ENCODE measurements at regions not wholly inside any gene's neighbourhood (a gene's known extent, or its start where the extent isn't known, plus 50 kb on each side); places are given as distances from the start of the nearest gene placed in this dataset.
"Not testable (repeated sequence)": the region's sequence is repeated elsewhere in the genome, so short reads cannot be mapped to it uniquely, and the experiment has no call there.

DNA sequence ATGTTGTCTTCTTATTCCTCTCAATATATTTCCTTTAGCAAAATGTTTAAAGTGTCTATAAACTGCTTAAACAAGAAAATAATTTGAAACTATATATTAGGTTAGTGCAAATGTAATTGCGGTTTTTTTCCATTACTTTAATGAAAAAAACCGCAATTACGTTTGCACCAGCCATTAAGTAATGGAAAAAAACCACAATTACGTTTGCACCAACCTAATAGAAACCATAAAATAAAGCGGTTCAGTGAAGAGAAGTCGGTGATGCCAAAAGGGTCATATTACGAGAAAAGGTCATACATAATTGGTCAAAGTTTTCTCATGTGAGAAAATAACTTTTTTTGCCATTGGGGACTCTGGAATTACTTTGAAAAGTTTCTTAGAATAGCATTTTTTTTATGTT is 385.6 kb upstream of the ST8SIA4 start:
- no peaks in the 10 kb centered on the region for H3K27me3 ChIP-seq (replicated peaks; ENCODE audit: insufficient read depth, low read depth, low read length, poor library complexity)
- H3K27ac ChIP-seq (ENCODE audit: low read depth, low read length, poor library complexity, severe bottlenecking): no peak overlapping the region
- H3K36me3 ChIP-seq (ENCODE audit: insufficient read depth, low read length, poor library complexity, severe bottlenecking): no peaks in the 10 kb centered on the region
- H3K9me3 ChIP-seq (ENCODE audit: low read depth, low read length, poor library complexity, severe bottlenecking): no peaks in the 10 kb centered on the region
- H3K4me1 ChIP-seq (ENCODE audit: insufficient read depth, low read length, poor library complexity, severe bottlenecking): no peaks in the 10 kb centered on the region
- H3K4me3 ChIP-seq (ENCODE audit: low read depth, low read length, poor library complexity, severe bottlenecking): no peak overlapping the region
- CTCF ChIA-PET: no interaction called here
- POLR2A ChIA-PET (ENCODE audit: low non-redundant PET): no interaction called here
- no TSS peak for BruUV-seq (replicated peaks)
- intact Hi-C loops (cut with micrococcal nuclease; ENCODE audit: unreplicated experiment): no loop called here
- TF ChIP-seq, protein P1, sequence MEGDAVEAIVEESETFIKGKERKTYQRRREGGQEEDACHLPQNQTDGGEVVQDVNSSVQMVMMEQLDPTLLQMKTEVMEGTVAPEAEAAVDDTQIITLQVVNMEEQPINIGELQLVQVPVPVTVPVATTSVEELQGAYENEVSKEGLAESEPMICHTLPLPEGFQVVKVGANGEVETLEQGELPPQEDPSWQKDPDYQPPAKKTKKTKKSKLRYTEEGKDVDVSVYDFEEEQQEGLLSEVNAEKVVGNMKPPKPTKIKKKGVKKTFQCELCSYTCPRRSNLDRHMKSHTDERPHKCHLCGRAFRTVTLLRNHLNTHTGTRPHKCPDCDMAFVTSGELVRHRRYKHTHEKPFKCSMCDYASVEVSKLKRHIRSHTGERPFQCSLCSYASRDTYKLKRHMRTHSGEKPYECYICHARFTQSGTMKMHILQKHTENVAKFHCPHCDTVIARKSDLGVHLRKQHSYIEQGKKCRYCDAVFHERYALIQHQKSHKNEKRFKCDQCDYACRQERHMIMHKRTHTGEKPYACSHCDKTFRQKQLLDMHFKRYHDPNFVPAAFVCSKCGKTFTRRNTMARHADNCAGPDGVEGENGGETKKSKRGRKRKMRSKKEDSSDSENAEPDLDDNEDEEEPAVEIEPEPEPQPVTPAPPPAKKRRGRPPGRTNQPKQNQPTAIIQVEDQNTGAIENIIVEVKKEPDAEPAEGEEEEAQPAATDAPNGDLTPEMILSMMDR (conservative IDR thresholded peaks at IDR 0.05; ENCODE audit: low read depth, low read length): no peak
- no peak for TF ChIP-seq EZH2 (IDR thresholded peaks at IDR 0.05; ENCODE audit: borderline replicate concordance, low read depth, low read length, poor library complexity, severe bottlenecking)
- no peak for DNase-seq (ENCODE audit: low spot score)

DNA sequence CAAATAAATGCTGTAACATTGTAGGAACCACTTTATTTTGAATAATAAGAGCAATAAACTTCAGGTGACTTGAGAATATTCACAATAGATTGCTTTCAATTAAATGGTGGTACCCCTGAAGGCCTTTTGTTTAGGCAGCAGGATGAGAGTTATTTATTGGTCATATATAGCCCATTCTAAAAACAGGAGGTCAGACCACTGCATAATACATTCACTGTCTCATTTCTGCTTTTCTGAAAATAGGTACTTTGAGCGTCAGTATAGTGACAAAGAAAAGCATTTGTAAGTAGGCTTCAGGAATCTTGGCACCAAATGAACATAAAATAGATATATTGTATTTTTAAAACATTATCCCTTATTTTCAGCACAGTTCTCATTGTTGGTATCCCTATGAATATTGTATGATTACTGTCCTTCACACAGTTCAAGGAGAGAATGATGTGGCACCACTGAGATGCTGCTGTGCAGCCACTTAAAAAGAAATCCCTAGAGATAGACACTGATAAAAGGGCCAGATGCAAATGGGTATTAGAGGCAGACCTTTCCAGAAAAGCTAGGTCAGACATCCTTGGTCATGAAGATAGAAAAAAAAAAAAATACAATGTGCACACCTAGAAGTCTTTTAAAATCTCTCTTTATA is 381.8 kb upstream of the ST8SIA4 start:
- no peak overlapping the region for H3K4me3 ChIP-seq (ENCODE audit: low read depth, low read length, poor library complexity, severe bottlenecking)
- TF ChIP-seq EZH2 (IDR thresholded peaks at IDR 0.05; ENCODE audit: borderline replicate concordance, low read depth, low read length, poor library complexity, severe bottlenecking): no peak
- TF ChIP-seq, protein P1 (conservative IDR thresholded peaks at IDR 0.05; ENCODE audit: low read depth, low read length): no peak
- no peaks in the 10 kb centered on the region for H3K9me3 ChIP-seq (ENCODE audit: low read depth, low read length, poor library complexity, severe bottlenecking)
- BruUV-seq (replicated peaks): no TSS peak
- no peaks in the 10 kb centered on the region for H3K36me3 ChIP-seq (ENCODE audit: insufficient read depth, low read length, poor library complexity, severe bottlenecking)
- no peak for DNase-seq (ENCODE audit: low spot score)
- intact Hi-C loops (cut with micrococcal nuclease; ENCODE audit: unreplicated experiment): no loop called here
- no peak overlapping the region for H3K27ac ChIP-seq (ENCODE audit: low read depth, low read length, poor library complexity, severe bottlenecking)
- ChIA-PET POLR2A (ENCODE audit: low non-redundant PET) (no interaction called here), CTCF (no interaction called here)
- no peaks in the 10 kb centered on the region for H3K27me3 ChIP-seq (replicated peaks; ENCODE audit: insufficient read depth, low read depth, low read length, poor library complexity)
- no peaks in the 10 kb centered on the region for H3K4me1 ChIP-seq (ENCODE audit: insufficient read depth, low read length, poor library complexity, severe bottlenecking)

DNA sequence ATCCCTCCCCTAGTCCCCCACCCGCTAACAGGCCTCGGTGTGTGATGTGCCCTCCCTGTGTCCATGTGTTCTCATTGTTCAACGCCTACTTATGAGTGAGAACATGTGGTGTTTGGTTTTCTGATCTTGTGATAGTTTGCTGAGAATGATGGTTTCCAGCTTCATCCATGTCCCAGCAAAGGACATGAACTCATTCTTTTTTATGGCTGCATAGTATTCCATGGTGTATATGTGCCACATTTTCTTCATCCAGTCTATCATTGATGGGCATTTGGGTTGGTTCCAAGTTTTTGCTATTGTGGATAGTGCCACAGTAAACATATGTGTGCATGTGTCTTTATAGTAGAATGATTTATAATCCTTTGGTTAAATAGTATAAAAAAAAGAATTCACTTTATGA is 380.9 kb upstream of the ST8SIA4 start:
- H3K9me3 ChIP-seq (ENCODE audit: low read depth, low read length, poor library complexity, severe bottlenecking); POLR2A ChIA-PET (ENCODE audit: low non-redundant PET); CTCF ChIA-PET: not testable (repeated sequence)

DNA sequence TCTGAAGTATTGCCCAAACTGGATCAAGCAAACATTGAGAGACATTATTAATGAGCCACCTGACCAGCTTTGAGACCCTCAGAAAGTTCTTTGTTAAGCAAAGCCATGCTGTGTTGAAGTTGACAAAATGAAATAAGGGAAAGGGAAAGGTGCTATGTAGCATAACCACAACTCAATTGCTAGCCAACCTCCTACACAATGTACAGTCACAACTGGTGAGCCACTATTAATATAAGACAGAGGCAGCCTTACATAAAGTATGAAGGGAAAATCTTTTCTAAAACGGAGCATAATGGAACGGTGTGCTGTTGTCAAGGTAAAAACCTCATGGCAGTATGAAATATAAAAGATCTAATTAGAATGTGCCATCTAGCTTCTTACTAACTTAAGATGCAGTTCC is 375.8 kb upstream of the ST8SIA4 start:
- H3K27ac ChIP-seq (ENCODE audit: low read depth, low read length, poor library complexity, severe bottlenecking): no peak overlapping the region
- H3K36me3 ChIP-seq (ENCODE audit: insufficient read depth, low read length, poor library complexity, severe bottlenecking): no peaks in the 10 kb centered on the region
- no TSS peak for BruUV-seq (replicated peaks)
- ChIA-PET CTCF (no interaction called here), POLR2A (ENCODE audit: low non-redundant PET) (no interaction called here)
- no peak for TF ChIP-seq EZH2 (IDR thresholded peaks at IDR 0.05; ENCODE audit: borderline replicate concordance, low read depth, low read length, poor library complexity, severe bottlenecking)
- TF ChIP-seq, protein P1 (conservative IDR thresholded peaks at IDR 0.05; ENCODE audit: low read depth, low read length): no peak
- H3K9me3 ChIP-seq (ENCODE audit: low read depth, low read length, poor library complexity, severe bottlenecking): no peaks in the 10 kb centered on the region
- intact Hi-C loops (cut with micrococcal nuclease; ENCODE audit: unreplicated experiment): no loop called here
- H3K27me3 ChIP-seq (replicated peaks; ENCODE audit: insufficient read depth, low read depth, low read length, poor library complexity): no peaks in the 10 kb centered on the region
- H3K4me3 ChIP-seq (ENCODE audit: low read depth, low read length, poor library complexity, severe bottlenecking): no peak overlapping the region
- no peak for DNase-seq (ENCODE audit: low spot score)
- H3K4me1 ChIP-seq (ENCODE audit: insufficient read depth, low read length, poor library complexity, severe bottlenecking): no peaks in the 10 kb centered on the region

More for the DNA sequence above, 380.9 kb upstream of the ST8SIA4 start:
- BruUV-seq (replicated peaks); H3K27me3 ChIP-seq (replicated peaks; ENCODE audit: insufficient read depth, low read depth, low read length, poor library complexity); H3K4me1 ChIP-seq (ENCODE audit: insufficient read depth, low read length, poor library complexity, severe bottlenecking); H3K4me3 ChIP-seq (ENCODE audit: low read depth, low read length, poor library complexity, severe bottlenecking); intact Hi-C loops (cut with micrococcal nuclease; ENCODE audit: unreplicated experiment); H3K36me3 ChIP-seq (ENCODE audit: insufficient read depth, low read length, poor library complexity, severe bottlenecking); DNase-seq (ENCODE audit: low spot score); H3K27ac ChIP-seq (ENCODE audit: low read depth, low read length, poor library complexity, severe bottlenecking): not testable (repeated sequence)

Measured in A673 (cell line).